Head of caudate nucleus (tissue), 42 donors: ENCODE measurements at regions not wholly inside any gene's neighbourhood (a gene's known extent, or its start where the extent isn't known, plus 50 kb on each side); places are given as distances from the start of the nearest gene placed in this dataset.
"Not testable (repeated sequence)": the region's sequence is repeated elsewhere in the genome, so short reads cannot be mapped to it uniquely, and the experiment has no call there.

Experiments used
- DNase-seq, 42 donors: peaks; one replicate each; pipeline versions ENCODE4 v3.0.0 to v3.0.0-alpha.2; 2020 to 2021; ENCODE audit warnings: mixed read lengths in 7 of 42
- intact Hi-C: fragments of 100-400 bp; cut with DNase I; formaldehyde crosslinking; loops from one replicate; pipeline ENCODE4 v1.15.0; 2022

DNA sequence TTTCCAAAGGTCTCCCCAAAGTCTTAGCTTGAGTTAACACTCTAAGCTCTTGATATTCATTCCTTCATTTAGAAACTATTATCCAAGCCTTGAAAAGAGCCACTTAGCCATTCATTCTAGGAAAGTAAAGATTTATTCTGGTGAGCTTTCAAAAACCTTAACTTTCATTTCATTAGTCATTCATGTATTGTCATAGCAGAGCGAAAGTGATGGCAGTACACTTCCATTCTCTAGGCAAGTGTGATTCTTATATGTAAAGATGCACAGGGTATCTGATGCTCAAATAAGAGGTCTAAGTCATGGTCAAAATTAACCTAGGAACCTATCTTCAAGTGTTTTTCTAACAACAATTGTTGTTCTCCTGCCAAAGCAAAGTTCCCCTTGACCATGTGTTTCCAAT lies 553.0 kb upstream of the FANCL start:
- intact Hi-C loops = no loop called here
- DNase-seq = no peak

DNA sequence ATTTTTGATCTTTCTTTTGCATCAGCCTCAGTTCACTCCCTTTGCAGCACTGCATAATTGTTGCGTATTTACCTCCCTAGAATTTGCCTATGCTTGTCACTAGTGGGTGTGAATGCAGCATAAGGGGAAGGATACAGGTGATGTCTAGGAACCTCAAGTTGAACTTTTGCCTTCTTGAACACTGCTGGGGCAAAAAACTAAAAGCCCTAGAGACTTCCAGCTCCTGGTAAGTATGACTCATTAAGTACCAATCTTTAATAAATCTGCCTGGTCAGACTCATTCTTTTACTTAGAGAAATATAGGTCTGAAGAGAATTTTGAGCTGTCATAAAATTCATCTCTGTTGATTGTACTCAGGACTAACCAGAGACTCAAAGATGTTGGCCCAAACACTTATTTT lies 547.3 kb upstream of the FANCL start:
- no peak for DNase-seq
- intact Hi-C loops = no loop called here

DNA sequence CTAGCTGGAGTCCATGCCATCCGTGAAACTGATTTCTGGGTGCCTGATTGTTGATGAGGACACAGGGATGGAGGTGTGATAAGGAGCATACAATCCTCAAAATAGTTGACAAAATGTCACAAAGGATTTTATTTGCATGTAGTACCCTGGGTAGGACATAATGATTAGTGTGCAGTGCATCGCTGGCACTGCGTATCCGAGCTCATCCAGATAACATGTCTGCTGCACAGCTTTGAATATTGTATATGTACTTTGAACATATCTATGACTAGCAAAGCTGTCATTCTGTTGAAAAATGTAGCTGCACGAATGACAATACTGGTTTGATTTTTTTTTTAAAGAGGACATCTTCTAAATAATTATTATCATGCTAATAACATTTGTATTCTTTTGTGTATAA lies 529.7 kb upstream of the FANCL start:
- no peak for DNase-seq
- intact Hi-C loops = no loop called here

DNA sequence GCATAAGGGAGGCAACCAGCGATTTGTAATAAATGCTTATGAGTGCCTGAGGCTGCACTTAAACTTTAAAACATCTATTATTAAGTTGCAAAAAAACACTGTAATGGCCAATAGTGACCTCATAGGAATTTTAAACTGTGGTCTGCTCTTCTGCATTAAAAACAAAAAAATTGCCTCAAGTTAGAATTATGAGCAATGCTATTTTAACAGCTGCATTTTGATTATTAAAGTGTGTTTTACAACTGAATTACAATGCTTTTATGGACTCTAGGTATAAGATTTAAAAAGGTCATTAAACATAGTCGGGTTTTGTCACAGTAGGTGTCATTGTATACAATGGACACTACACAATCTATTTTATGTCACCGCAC lies 528.7 kb upstream of the FANCL start:
- DNase-seq = no peak
- intact Hi-C loops = no loop called here

- intact Hi-C loops = no loop called here
- DNase-seq = no peak
Measured at GRCh38 chr2:58769111-58769863, 528.2 kb upstream of the FANCL start.

DNA sequence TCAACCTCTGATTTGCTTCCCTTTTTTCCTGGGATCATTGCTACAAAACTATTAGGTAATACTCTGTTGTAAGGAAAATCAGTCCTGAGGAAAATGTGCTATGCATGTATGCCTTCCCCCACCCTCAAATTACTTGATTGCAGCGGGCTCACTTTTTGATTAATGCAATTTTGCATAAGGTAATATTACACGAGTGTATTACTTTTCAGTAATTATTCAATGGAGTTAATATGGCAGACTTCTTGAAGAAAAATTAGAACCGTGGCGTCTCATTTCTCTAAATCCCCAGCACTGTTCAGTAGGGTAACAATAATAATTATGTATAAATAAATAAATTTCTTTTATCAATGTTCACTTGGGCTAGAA lies 527.6 kb upstream of the FANCL start:
- no peak for DNase-seq
- intact Hi-C loops = no loop called here

GRCh38 chr2:58767828-58768714 lies 526.9 kb upstream of the FANCL start:
- intact Hi-C loops = no loop called here
- peak in 3 of 42 donors; percentile 8 to 19 (median 12) for DNase-seq

DNA sequence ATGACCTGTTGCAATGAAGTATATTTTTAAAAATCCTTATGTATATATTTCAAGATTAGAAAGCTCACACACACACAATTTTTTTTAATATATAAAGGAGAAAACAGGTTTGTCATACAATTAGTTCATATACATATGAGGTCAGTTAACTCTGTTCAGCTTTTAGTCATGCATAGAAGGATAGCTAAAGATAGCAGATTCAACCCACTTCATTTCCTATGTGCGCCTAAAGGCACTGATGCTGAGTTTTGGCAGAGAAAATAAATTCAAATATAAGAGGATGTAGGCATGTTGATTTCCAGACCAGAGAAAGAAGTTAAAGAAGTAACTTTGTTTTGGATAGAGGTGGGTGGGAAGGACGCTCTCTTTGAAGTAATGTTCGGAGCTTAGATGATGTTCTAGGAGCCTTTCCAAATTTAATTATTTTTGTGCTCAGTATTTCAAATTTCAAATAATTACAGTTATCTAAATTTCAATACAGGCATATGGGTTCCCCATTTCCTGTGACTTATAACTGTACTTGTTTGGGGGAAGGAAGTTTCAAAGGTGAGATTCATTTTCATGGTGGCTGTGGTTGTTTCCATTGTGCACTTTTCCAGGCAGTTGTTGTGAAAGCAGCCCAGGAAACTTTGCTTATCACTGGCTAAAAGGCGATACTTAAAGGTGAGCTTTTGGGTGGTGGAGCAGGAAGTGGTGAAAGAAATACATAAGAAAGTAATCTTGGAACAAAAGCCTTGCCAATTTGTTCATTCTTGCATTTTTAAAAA lies 523.4 kb upstream of the FANCL start:
- intact Hi-C loops = no loop called here
- DNase-seq = no peak

DNA sequence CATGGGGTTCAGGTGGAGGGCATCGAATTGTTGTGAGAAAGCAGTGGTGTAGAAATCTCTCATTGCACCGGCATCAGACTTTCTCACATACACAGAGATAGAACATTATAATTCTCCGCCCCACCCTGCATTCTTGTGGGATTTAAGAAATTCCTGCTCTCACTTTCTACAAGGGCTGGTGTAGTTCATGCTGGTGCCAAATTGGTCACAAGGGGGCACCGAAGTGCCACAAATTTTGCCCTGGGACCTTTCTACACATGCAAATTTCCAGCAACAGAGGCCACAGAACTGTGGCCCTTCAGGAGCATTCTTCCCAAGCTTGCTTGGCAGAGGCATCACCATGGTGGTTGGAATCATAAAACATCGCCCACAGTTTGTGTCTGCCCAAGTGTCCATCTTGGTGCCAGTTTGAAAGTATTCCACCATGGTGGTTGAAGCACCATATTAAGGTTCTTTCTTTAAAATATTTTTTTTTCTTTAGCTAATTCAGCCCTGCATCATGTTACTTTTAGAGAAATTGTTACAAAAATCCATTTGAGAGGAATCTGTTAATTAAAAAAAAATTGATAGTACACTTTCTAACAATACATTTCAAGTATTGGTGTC lies 521.2 kb upstream of the FANCL start:
- intact Hi-C loops = no loop called here
- DNase-seq = peak; percentile 23 to 80 (median 62)

GRCh38 chr2:58757971-58758370 lies 516.8 kb upstream of the FANCL start:
- intact Hi-C loops = no loop called here
- DNase-seq = no peak

DNA sequence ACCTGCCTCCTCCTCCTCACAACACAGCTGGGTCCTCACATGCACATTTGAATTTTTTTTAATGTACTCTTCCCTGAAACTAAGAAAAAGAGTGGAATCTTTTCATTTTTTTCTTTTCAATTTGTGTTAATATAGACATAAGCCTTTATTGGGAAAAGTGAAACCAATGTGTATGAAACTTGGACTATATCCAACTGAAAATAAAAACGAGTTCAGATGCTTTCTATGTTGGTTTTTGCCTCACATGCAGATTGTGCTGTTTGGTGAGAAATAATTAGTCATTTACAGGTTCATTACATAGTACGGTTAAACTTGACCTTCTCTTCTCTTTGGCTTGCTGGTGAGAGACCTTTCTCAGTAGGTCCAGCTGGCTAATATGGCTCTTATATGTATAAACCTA lies 515.2 kb upstream of the FANCL start:
- DNase-seq = no peak
- intact Hi-C loops = no loop called here

DNA sequence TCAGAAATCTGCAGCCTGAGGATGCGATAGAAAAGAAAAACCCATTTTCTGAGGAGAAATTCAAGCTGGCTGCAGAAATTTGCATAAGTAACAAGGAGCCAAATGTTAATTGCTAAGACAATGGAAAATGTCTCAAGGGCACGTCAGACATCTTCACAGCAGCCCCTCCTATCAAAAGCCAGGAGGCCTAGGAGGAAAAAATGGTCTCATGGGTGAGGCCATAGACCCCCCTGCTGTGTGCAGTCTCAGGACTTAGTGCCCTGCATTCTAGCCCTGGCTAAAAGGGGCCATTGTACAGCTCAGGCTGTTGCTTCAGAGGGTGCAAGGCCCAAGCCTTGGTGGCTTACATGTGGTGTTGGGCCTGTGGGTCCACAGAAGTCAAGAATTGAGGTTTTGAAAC lies 511.4 kb upstream of the FANCL start:
- intact Hi-C loops, DNase-seq: not testable (repeated sequence)

GRCh38 chr2:58751676-58752075 lies 510.6 kb upstream of the FANCL start:
- DNase-seq, intact Hi-C loops: not testable (repeated sequence)

DNA sequence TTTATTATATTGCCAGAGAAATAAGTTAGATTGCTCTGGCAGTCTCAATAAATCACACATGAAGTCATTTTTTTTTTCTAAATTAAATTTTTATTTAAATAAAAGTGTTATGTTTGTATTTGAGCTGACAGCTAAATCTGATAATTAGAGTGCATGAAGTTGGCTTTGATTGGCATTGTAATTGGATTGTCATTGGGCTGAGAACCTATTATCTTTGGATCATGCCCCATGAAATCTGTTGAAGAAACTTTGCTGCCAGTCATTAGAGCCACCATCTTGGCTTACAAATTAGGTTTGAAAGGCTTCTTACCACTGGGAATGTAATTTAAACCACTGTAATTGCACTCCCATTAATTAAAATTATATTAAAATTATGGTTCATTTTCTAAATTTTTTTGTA lies 507.9 kb upstream of the FANCL start:
- no peak for DNase-seq
- intact Hi-C loops = no loop called here

DNA sequence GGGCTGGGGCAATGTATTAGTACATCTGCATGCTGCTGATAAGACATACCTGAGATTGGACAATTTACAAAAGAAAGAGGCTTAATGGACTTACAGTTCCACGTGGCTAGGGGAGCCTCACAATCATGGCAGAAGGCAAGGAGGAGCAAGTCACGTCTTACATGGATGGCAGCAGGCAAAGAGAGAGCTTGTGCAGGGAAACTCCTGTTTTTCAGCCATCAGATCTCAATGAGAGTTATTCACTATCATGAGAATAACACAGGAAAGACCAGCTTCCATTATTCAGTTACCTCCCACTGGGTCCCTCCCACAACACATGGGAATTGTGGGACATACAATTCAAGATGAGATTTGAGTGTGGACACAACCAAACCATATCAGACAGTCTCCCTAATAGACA lies 504.2 kb upstream of the FANCL start:
- not testable (repeated sequence) for DNase-seq

GRCh38 chr2:58740426-58740825 lies 499.3 kb upstream of the FANCL start:
- no peak for DNase-seq
- intact Hi-C loops = no loop called here

More for the DNA sequence above, 504.2 kb upstream of the FANCL start:
- intact Hi-C loops = not testable (repeated sequence)

DNA sequence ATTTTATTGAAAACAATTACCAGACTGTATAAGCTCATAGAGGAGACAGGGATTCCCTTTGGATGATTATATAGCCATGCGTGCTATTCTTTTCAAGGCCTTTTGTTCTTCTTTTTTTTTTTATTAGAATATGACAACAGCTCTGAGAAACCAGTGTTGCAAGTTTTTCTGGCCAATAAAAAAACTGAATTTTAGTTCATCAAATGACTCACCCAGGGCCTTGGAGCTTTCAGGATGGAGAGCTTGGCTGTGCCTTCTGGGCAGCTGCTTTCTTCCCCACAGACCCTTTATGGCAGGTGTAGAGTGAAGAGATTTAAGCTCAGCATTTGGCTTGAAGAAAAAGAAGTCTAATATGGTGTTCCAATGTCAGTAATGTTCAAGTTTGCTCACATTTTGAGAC lies 497.9 kb upstream of the FANCL start:
- DNase-seq = no peak
- intact Hi-C loops = no loop called here

DNA sequence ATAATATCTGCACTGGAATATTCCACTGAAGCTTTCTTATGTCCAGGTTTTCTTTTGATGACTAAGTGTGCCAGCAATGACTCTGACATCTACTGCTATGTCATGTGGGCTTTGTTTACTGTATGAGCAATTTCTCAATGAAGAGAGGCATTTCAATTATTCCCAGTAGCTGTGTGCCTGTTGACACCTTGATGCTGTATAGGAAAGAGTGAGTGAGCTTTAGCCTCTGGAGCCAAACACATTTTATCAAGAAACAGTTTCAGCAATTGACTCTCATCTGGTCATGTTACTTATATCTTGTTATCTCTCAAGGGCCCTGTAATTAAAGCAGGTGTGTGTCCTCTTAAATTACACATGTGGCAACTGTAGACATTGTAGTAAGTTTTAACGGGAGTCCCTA lies 493.2 kb upstream of the FANCL start:
- no peak for DNase-seq
- intact Hi-C loops = no loop called here

GRCh38 chr2:58732999-58733398 lies 491.9 kb upstream of the FANCL start:
- intact Hi-C loops = no loop called here
- no peak for DNase-seq

- intact Hi-C loops = no loop called here
- no peak for DNase-seq
Measured at GRCh38 chr2:58731488-58731869, 490.4 kb upstream of the FANCL start.
